WI38 (cell line): ENCODE measurements at regions not wholly inside any gene's neighbourhood (a gene's known extent, or its start where the extent isn't known, plus 50 kb on each side); places are given as distances from the start of the nearest gene placed in this dataset.

ENCODE experiments used
- H3K4me3 ChIP-seq: 2 replicates; pipeline ENCODE4 v1.5.1; 2011; ENCODE audit warnings: low read depth, mild to moderate bottlenecking, control low read depth, low read length
- TF ChIP-seq, protein P1 (sequence below): IDR thresholded peaks from 2 replicates; pipeline ENCODE4 v1.5.1; 2012; ENCODE audit warnings: low read depth, mild to moderate bottlenecking, control low read depth, low read length

DNA sequence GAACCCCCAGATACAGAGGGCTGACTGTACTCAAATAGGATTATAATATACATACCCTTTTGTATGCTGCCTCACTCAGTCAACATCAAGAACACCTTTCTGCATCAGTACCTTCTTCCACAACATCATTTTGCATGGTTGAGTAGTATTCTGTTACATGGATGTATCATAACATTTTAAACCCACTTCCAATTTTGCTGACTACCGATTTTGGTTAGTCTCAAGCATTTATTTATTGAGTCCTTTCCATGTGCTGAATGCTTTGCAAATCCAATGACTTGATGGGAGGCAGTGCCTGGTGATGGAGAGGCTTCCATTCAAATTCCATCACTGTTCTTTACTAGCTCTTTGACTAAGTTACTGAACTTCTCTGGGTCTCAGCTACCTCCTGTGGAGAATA is 182.0 kb upstream of the KLF4 start:
- no peak overlapping the region for H3K4me3 ChIP-seq
- TF ChIP-seq, protein P1, sequence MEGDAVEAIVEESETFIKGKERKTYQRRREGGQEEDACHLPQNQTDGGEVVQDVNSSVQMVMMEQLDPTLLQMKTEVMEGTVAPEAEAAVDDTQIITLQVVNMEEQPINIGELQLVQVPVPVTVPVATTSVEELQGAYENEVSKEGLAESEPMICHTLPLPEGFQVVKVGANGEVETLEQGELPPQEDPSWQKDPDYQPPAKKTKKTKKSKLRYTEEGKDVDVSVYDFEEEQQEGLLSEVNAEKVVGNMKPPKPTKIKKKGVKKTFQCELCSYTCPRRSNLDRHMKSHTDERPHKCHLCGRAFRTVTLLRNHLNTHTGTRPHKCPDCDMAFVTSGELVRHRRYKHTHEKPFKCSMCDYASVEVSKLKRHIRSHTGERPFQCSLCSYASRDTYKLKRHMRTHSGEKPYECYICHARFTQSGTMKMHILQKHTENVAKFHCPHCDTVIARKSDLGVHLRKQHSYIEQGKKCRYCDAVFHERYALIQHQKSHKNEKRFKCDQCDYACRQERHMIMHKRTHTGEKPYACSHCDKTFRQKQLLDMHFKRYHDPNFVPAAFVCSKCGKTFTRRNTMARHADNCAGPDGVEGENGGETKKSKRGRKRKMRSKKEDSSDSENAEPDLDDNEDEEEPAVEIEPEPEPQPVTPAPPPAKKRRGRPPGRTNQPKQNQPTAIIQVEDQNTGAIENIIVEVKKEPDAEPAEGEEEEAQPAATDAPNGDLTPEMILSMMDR = no peak

DNA sequence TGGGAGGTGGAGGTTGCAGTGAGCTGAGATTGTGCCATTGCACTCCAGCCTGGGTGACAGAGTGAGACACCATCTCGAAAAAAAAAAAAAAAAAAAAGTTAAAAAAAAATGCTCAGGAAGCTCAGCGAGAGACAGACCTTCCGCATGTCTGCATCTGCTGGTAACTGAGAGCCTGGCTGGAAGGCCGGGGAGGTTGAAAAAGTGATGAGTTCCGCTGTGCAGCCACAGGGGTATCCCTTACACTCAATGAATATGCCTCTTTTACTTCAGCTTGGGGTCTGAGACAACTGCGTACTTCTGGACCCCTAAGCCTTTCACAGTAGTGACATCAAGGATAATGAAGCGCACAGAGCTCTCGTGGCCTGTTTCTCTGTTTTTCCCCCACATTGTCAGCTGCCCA is 179.9 kb upstream of the KLF4 start:
- H3K4me3 ChIP-seq = no peak overlapping the region
- TF ChIP-seq, protein P1 = no peak

DNA sequence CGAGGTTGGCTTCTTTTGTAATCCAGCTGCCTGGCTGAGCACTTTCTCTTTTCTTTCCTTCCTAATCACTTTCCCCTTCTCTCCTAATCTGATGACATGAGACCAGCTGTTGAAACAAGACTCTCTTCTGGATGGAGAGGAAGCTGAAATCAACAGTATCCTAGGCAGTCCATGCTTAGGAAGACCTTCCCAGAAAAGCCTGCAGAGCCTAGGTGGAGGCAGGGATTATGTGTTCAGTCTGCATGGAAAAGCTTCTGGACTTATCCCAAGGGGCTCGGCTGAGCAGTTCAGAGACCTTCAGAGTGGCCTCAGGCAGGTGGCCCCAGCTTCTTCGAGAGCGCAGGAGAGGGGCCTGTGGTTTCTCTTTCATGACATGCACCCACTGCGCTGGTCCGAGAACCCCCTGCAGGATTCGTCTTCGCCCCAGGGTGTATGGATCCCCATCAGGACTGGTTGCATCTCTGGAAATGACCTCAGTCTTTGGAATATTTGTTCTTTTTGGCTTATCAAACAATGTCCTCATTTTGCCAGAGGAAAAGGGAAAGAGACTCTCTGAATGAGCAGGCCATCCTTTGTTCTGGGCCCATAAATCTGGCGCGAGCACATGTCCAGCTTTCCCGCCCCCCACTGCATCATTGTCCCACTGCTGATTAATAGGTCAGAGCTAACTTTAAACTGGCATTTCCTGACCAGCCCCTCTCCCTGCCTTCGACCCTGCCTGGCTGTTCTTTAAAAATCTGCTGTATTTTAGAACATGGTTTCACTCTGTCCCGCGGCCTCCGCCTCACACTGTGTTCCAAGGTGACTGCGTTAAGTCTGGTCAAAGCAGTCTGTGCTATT is 177.9 kb upstream of the KLF4 start:
- no peak overlapping the region for H3K4me3 ChIP-seq
- TF ChIP-seq, protein P1 = no peak

DNA sequence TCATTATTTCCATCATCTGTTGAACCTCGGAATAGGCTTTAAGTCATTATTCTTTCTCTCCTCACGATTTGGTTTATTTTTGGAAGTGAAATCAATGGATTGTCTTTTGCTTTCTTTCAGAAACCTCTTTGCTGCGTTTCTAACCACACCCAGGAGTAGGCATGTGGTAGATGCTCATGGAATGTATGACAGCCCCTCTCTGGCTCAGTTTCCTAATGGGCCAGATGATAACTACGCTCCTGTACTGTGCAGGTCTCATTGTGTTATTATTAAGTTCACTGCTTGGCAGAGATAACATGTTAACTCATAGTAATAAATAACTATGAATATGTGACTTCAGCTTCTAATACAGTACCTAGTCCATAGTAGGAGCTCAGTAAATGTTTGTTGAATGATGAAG is 175.5 kb upstream of the KLF4 start:
- TF ChIP-seq, protein P1 = no peak
- H3K4me3 ChIP-seq = no peak overlapping the region

DNA sequence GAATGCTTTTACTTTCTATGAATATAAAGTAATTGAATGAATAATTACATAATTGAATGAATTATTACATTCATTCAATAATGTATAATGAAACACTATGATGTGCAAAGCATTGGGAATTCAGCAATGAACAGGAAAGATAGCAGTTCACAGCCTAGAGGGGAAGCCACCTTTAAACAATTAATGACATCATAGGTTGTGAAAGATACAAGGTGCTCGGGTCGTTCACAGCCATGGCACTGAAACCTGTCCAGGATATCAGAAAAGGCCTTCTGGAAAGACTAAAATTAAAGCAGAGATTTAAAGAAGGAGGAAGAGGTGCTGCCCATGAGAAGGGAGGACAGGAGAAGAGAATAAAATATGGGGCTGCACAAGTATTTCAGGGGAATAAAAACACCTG is 171.4 kb upstream of the KLF4 start:
- H3K4me3 ChIP-seq = no peak overlapping the region
- TF ChIP-seq, protein P1 = no peak

DNA sequence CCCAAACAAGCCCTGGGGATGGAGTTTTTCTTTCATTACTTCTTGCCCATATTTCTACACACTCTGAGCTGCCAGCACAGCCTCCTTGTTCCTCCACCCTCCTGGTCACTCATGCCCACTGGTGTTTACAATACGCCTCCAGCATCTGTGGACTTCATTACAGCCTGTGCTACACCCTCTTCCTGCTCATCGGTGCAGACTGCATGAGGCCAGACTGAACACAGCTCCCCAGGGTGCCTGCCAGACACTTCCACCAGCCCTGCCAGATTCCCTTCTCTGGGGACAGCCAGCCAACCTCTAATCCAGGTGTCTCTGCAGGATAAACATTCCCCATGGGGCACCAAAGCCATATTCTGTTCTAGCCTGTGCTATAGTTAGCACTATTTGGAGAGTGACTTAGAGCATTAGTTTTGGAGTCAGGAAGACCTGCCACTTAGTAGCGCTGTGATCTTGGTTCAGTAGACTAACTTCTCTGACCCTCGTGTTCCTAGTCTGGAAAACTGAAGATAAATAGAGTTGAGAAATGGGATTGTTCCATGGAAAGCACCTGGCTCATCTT is 163.8 kb upstream of the KLF4 start:
- no peak overlapping the region for H3K4me3 ChIP-seq
- TF ChIP-seq, protein P1 = no peak

DNA sequence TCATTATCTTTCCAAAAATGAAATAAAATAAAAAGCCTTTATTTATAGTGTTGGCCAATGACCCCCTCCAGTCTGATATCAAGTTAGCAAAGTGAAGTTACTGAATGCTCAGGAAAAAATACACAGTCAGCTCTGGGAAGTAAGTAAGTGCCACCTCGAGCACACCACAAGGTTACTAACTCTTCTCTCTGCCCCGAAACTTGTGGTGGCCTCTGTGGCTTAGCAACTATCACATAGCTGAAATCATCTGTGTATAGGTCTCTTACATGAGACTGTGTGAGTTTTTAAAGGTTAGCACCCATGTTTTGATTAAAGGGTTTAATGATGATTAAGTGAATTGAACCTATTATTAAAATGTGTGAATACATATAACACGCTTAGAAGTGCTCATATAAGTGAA is 161.4 kb upstream of the KLF4 start:
- no peak overlapping the region for H3K4me3 ChIP-seq
- TF ChIP-seq, protein P1 = no peak
